HG03342 (cell line): ENCODE measurements at regions not wholly inside any gene's neighbourhood (a gene's known extent, or its start where the extent isn't known, plus 50 kb on each side); places are given as distances from the start of the nearest gene placed in this dataset.

Source experiments
- ATAC-seq: cut with Tn5 transposase; IDR thresholded peaks from one replicate; pipeline ENCODE4 v1.9.1; 2021; ENCODE audit warnings: mild to moderate bottlenecking, moderate library complexity; ENCODE audit not compliant: unreplicated experiment

DNA sequence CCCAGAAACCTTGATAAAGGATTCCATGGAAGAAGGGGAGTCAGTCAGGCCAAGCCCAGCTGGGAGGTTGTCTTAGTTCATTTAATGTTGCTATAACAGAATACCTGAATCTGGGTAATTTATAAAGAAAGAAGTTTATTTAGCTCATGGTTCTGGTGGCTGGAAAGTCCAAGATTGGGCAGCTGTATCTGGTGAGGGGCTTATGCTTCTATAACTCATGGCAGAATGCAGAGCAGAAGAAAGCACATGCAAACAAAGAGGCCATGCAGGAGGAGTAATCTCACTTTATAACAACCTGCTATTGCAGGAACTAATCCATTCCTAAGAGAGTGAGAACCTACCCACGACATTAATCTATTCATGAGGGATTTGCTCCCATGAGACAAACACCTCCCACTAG, 54.2 kb upstream of the ANKRD1 start:
- ATAC-seq = no peak

DNA sequence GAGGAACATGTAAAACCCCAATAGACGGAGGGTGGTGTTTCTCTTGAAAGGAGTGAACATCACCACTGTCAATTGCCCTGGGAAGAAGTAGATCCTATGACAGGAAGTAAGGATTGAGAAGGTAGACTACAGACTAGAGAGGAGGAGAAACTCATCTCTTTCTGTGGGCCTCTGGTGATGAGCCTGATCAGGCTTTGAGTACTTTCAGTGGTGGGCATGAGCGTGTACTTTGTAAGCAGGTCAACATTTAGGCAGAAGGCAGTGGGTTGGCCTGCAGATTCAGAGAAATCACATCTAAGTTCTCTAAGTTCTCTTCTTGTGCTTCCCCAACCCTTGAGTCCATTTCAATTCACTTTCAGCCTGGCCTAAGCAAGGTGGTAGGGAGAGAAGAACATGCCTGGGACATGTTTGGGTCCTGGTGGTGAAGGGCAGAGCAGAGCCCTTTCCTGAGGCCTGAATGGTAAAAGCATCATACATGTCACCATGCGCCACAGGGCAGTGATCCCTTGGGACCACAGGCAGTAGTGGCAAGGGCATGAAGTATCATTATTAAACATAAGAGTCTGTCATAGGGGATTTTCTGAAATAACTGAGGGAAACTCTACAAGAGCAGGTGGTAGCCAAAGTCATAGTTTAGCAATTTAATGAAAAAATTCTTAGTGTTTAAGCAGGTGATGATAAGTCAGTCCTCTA, 56.4 kb upstream of the ANKRD1 start:
- no peak for ATAC-seq

DNA sequence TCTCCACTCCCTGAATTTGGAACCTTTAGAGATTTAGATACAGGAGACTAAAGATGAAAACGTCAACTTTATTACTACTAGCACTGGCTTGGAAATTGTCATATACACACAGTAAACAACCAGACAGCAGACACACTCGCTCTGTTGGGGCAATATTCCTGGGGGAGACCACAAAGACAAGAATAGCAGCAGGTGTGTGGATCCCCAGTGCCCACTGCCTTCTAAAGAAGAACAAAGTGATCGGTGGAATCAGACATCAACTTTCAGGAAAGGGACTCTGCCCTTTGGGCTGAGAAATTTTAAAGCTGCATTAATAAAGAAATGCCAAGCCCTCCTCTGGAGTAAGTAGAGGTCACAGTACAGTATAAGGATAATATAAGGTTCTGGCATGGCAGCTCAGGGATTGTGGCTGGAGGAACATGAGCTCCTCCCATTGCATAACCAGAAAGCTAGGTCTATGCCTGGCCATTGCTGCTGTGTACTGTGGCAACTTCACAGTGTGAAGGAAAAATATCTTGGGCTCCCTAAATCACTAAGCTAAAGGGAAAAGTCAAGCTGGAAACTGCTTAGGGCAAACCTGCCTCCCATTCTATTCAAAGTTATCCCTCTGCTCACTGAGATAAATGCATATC, 57.1 kb upstream of the ANKRD1 start:
- ATAC-seq = no peak

DNA sequence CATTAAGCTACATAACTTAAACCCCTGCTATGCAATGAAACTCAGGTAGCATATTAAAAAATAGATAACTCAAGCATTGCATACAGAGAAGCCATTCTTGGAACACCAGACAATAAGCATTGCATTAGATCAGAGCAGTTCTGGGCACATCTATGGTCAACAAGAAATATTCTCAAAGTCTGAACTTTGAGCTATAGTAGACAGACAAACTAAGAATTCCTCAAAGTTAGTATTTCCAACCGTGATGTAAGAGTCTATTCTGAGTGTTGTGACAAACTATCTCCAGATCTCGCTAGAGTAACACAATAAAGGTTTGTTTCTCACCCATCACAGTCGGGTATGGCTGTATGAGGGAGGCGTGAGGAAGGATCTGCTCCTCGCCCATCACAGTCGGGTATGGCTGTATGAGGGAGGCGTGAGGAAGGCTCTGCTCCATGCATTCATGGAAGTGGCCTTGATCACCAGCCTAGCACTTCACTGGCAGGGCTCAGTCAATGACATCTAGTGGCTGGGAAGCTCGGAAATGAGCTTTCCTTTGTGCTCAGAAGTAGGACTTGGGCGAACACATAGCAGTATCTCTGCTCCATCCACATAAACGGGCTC, 61.6 kb upstream of the ANKRD1 start:
- ATAC-seq = no peak

DNA sequence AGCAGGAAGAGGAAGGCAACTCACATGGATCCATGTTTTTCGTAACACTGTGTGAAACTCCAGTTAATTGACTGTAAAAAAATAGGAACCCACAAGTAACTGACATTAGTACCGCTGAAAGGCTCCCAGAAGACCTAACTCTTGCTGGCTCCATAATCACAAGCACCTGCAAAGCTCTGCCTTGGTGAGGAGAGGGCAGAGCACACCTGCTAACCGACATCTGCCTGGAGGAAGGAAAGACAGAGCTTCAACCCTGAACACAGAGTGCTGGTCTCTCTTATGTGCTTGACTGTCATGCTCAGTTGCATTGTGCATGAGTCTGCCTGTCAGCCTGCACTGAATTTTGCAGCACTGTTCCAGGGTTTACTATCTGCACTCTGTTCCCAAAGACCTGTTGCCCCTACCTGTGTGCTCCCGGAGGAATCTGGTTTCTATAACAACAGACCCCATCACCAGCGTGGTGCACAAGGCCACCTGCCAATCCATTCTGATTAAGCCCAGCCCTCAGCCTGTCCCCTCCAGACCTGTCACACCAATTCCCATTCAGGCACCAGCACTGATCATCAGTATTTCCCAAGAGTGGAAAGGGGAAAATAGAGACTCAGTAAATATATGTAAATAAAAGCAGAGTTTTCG, 63.1 kb upstream of the ANKRD1 start:
- ATAC-seq = no peak

DNA sequence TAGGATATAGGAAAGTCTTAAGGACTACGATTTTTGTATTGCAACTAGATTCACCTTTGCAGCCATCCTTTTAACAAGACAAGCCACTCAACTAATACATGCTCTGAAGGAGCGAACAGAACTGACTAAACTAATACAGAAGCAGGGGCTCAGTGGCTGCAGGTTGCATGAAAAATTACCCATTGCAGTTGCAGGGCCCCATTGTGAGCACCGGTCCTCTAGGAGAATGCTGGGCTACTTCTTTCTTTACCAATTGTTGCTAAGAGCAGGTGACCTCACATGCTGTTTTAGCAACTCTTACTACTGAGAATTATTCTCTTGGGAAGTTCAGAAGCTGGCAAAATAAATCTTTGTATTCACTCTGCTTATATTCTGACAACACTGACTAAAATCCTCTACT, 64.0 kb upstream of the ANKRD1 start:
- ATAC-seq = no peak

DNA sequence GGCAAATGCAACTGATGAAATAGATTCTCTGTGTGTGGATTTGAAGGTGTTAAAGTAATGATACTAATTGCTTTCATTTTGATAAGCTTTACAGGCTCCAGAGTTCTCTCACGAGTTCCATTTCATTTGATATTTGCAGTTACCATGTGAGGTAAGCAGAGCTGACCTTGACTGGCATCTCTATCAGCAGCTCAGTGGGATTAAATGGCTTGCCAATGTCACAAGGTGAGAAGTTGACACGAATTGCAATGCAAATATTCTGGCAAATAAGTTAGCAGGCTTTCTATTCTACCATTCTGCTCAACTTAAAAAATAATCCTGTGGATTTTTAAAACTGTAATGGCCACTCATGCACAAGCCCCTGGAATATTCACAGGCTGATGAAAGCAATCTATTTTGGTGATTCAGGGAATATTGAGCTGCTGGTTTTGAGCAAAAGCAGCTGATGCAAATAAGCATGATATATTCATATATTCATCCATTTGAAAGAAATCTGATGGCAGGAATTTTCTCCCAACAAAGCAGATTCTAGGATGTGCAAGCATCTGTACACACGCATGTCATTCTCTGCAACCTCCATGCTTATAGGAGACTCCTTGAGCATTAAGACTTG, 64.5 kb upstream of the ANKRD1 start:
- no peak for ATAC-seq

DNA sequence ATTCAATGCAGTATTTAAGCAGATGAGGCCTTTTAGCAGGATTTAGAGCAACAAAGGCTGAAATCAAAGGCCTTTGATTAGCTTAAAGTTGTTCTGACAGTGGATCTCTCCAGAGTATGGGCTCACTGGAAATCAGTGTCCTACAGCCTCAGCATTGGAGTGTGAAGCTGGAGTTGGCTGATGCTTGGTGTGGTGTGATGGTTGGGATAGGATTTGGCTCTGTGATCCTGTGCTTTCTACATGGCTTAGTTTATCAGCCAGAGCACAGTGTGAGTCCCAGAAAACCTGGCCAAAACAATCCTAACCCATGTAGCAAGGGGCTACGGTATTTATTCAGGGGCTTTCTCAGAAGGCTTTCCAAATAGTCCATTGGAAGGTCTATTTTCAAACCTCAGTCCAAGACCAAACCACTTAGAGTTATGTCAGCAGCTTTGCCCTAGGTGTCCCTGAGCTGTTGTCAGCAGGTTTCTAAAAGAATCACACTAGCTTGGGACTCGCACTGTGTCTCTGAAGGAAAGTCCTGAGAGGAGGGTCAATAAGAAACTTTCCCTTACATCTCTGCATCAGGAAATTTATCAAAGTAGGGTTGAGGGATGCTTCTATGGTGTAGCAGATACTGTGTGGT, 65.4 kb upstream of the ANKRD1 start:
- ATAC-seq = no peak

DNA sequence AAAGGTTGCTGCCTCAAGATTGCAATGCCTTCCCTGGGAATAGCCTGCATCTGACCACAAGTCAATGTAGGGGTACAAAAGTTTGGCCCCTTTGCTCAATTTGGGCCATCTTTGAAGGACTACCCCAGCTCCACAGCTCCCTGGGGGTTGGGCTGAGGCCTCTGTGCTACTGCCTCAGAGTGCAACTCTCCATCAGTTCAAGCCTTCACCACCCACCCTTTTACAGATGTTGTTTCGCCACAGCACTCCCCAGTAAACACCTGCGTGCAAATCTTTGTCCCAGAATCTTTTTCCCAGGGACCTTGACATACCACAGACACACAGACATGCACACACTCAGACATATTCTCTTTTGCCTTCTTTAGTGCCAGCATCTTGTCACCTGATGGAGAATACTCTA, 66.0 kb upstream of the ANKRD1 start:
- no peak for ATAC-seq

DNA sequence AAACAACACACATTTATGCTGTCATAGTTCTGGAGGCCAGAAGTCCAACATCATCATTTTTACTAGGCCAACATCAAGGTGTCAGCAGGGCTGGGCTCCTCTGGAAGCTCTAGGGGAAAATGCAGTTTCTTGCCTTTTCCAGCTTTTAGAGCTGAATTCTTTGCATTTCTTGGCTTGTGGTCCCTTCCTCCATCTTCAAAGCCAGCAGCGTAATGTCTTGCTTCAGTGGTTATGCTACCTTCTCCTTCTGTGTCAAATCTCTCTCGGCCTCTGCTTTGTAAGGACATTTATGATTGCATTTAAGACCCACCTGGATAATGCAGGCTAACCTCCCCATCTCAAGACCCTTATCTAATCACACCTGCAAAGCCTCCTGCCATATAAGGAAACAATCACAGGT, 66.5 kb upstream of the ANKRD1 start:
- ATAC-seq = no peak

DNA sequence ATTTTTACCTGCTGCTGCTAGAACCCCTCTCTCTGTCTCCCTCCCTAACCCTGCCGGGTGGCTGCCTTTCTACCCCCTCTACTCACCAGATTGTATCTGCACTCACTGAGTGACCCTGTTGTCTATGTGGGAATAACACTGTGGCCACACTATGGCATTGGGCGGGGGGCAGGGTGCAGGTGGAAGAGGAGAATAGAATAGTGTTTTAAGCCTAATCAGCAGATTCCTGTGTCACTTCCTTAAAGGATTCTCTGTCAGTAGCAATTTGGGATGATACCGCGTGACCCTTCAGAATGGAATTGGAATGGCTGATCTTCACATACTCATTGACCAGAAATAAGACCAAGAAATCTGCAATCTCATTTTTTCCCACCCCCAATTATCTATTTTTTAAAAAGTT, 67.1 kb upstream of the ANKRD1 start:
- no peak for ATAC-seq

DNA sequence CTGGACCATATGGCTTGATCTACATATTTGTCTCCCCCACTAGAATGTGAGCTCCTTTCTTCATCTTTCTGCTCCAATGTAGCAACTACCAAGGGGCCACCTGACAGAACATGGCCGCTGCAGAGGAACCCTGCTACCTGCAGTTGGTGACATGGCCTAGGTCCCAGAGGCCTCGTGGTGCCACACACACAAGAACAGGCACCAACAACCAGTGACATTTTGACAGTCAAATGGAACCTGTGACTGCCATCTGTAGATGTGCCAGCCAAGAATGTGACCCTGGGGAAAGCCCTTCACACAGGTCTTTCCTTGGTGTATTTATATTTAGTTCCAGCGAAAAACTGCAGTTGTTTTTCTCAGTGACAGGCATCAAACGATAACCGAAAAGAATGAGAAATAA, 67.9 kb upstream of the ANKRD1 start:
- ATAC-seq = no peak

DNA sequence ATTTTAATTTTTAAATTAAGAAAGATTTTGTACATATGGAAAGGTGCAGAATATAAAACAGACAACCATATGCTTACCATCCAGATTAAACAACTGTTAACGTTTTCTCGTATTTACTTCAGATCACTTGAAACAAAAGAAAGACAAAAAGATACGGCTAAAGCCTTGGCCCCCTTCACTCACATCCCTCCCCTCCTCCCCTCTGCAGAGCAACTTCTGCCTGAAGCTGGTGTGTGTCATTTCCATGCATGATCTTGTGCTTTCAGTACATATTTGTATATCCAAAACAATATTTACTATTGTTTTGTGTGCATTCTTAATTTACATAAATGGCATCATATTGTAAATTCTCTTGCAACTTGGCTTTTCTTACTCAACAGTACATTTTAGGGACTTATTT, 68.5 kb upstream of the ANKRD1 start:
- ATAC-seq = no peak

DNA sequence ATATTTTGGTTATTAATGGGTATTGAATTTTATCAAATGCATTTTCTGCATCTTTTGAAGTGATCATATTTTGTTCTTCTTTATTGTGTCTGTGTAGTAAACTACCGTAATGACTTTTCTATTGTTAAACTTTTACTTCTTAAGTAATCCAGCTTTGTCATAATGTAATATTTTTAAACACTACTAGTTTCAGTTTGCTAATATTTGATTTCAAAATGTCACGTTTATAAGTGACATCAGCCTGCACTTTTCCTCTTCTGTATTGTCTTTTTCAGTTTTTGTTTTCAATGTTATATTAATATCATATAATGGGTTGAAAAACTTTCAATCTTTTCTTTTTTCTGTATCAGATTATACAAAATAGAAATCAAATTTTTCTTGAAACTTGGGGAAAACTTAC, 71.6 kb upstream of the ANKRD1 start:
- no peak for ATAC-seq

DNA sequence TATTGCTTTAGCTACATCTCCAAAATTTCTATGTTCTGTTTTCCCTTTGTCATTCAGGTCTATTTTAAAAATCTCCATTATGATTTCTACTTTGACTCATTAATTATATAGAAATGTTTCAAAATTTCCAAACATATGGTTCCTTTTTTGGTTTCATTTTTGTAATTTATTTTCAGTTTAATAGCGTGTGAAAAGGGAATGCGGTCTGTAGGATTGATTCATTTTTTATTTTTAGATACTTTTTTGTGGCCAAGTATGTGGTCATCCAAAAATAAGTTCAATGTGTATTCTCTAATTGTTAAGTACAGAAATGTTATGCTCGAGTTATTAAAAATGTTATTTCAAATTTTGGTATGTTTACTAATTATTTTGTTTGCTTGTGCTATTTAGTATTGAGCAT, 72.5 kb upstream of the ANKRD1 start:
- ATAC-seq = peak; percentile 44

DNA sequence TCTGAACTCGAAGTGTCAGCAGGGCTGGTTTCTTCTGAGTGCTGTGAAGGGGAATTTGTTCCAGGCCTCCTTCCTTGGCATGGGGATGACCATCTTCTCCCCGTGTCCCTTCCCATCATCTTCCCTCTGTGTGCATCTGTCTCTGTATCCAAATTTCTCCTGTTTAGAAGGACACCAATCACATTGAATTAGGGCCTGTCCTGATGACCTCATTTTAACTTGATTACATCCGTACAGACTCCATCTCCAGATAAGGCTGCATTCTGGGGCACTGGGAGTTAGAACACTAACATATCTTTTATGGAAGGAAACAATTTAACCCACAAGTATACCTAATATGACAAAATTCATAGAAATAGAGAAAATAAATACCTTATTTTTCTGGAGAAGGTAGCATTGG, 76.8 kb upstream of the ANKRD1 start:
- ATAC-seq = no peak

DNA sequence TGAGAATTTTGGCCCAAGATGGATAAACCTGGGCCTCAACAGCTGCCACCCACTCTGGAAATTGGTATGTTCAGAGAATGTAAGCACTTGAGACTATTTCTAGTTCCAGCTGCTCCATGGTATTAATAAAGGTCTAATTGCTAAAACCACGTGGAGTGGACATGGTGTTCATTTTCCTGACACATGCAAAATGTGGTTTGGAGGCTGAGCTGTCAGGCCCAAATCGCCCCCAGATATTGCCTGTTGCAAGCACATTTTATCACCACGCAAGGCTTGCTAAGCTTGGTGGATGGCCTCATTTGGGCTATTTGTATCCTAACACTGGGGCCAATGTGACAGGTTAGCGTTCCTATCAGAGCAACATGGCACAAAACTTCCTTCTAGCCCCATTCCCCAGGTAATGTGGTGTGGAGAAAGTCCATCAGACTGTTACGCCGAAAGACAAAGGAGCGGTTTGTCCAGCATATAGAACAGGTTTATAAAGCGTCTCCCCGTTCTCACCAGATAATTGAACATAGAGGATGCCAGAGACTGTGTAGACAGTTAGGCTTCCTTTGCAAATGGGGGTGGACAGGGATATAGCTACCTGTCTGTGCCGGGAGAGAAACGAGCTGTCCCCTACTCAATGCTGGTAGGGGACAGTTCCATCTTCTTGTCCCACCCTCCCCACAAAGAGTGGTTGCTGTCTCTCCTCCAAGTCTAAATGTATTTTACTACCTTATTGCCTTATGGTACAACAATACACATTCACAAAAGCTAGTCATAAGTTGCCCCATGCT, 78.0 kb upstream of the ANKRD1 start:
- peak; percentile 27 for ATAC-seq

DNA sequence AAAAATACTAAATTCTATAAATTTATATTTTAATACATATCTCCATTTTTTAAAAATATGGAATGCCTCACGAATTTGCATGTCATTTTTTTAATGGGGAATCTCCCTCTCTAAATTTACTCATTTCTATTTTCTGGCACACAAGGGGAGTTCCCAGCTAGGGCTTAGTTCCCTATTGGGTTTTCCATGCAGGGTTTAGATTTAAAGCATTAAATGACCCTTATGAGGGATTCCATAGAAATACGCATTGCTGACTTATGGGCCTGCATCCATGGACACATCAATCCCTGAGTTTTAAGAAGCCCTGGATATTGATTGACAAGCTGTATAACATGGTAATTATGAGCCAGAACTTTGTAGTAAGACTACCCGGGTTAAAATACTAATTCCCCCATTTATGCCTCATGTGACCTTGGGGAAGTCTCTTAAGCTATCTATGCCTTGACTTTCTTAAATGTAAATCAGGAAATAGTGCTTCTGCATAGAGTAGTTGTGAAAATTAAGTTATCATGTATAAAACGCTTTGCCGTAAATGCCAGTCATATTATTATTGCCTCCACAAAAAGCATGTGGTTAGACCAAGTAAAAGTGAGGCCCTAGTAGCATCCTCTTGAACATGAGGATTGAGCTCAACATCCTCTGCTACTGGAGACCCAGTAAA, 78.8 kb upstream of the ANKRD1 start:
- ATAC-seq = peak; percentile 62

DNA sequence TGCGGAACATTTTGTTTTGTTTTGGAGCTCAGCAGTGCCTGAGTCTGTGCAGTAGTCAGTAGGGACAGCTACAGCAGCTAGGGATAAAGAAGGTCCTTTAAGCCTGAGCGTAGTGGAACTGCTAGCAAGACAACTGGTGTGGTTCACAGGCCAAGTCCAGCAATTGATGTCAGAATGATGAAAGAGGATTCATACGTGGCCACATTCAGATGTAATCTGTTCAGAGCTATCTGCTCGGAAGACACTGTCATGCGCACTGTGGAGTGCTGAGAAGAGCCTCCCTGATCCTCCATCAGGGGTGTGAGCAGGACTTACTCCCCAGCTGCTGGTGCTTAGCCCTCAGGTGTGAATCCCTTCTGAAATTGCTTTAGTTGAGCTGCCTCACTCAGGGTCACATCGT, 79.6 kb upstream of the ANKRD1 start:
- ATAC-seq = no peak

DNA sequence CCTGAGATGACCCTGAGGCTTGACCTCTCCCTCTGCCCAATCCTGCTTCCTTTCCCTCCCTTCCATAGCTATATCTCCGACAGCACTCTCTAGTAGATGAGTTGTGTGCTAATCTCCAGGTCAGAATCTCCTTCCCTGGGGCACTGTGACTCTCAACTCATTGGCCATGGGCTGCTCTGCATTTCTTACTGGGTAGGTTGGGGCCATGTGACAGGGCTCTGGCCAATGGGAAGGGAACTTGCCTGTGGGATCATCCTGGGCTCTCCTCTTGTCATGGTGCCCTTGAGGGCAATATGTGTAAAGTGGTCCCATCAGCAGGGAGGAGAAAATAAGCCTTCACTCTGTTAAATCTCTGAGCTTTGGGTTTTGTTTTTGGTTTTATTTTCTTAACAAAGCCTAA, 80.1 kb upstream of the ANKRD1 start:
- no peak for ATAC-seq
